Left lobe of liver (tissue), 2 donors: ENCODE measurements at regions not wholly inside any gene's neighbourhood (a gene's known extent, or its start where the extent isn't known, plus 50 kb on each side); places are given as distances from the start of the nearest gene placed in this dataset.
A peak's percentile ranks its signal among the peaks of the same experiment; 100 is the strongest.

Experiments
- ATAC-seq: fragments of 200-7000 bp; cut with Tn5 transposase; one replicate; pipeline ENCODE4 v1.9.1; 2020; ENCODE audit warnings: mild to moderate bottlenecking, moderate library complexity
- DNase-seq: peaks from one replicate; pipeline ENCODE4 v3.0.0-alpha.2; 2020; ENCODE audit warnings: low spot score
- donor health status: DM: no; HTN: no; CAD: no; lungs with moderate emphysema.
- donor health status: DM: no; HTN: yes; CAD: no.

GRCh38 chr7:22676385-22676784 lies 50.6 kb upstream of the IL6 start:
- DNase-seq (no peak), ATAC-seq (no peak)

- no peak for DNase-seq
- ATAC-seq = no peak
Observed at GRCh38 chr7:22675917-22676343, 51.1 kb upstream of the IL6 start.

GRCh38 chr7:22675421-22675820 lies 51.6 kb upstream of the IL6 start:
- ATAC-seq = no peak

GRCh38 chr7:22672846-22673680 lies 53.9 kb upstream of the IL6 start:
- ATAC-seq (no peak), DNase-seq (no peak)

More at GRCh38 chr7:22675421-22675820, 51.6 kb upstream of the IL6 start:
- DNase-seq = no peak

DNA sequence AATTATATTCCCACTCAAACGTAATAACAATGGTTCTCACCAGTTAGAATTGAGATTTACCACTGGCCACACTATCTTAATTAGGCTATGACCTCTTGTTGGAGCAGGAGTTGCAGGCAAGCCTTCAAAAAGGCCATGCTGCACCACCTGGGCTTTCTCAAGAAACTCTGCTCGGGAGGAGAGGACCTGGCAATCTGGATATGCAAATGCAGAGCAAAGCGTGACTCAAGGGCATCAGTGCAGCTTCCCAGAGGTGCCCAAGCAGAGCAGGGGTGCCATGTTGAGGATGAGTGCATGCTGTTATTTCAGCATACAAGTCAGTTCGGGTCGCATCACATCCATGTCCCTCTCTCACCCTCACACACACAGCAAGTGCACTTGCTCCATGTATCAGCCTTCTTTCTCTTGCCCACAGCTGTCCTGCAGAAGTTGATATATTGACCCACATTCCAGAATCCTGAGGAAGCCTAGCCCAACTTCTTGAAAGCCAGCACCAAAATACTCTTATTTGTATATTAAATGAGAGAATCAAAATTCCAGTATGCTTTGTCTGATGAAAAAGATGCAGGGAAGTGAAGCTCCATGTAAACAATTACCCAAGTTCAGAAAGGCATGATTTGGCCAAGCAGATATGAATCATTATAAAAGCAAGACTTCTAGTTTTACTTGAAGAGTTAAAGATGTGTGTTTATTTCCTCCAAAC lies 55.7 kb upstream of the IL6 start:
- no peak for DNase-seq
- ATAC-seq = no peak

- DNase-seq (no peak), ATAC-seq (no peak)
Observed at GRCh38 chr7:22670422-22670815, 56.6 kb upstream of the IL6 start.

GRCh38 chr7:22669692-22670421 lies 57.1 kb upstream of the IL6 start:
- ATAC-seq = no peak
- no peak for DNase-seq

- no peak for ATAC-seq
- no peak for DNase-seq
Observed at GRCh38 chr7:22668971-22669401, 58.0 kb upstream of the IL6 start.

- ATAC-seq = no peak
- DNase-seq = no peak
Observed at GRCh38 chr7:22667562-22668239, 59.3 kb upstream of the IL6 start.

DNA sequence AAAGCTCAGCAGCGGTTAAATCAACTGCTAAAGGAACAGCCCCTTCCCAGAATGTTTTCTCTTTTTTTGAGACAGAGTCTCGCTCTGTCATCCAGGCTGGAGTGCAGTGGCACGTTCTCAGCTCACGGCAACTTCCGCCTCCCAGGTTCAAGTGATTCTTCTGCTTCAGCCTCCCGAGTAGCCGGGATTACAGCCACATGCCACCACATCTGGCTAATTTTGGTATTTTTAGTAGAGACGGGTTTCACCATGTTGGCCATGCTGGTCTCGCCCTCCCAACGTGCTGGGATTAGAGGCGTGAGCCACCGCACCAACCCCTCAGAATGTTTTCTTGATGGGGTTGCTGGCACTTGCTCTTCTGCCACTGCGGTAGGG lies 59.8 kb upstream of the IL6 start:
- ATAC-seq (no peak), DNase-seq (no peak)

DNA sequence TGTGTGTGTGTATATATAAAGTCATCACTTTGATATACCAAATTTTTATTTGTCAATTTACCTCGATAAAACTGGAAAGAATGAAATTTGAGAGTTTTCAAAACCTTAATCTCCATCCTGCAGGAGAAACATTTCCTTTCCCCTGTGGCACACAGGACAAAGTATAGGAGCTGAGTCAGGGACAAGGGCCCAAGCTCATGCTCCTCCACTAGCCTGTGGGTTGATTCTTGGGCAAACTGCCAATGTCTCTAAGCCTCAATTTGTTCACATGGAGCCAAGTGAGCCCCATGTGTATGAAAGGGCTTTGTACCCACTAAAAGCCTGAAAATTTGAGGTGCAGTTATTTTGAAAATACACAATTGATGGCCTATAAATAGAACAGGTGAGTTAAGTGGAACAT lies 60.3 kb upstream of the IL6 start:
- ATAC-seq (no peak), DNase-seq (no peak)

- DNase-seq (no peak), ATAC-seq (no peak)
Observed at GRCh38 chr7:22665923-22666322, 61.1 kb upstream of the IL6 start.

- ATAC-seq = no peak
- DNase-seq = no peak
Observed at GRCh38 chr7:22664988-22665798, 61.8 kb upstream of the IL6 start.

DNA sequence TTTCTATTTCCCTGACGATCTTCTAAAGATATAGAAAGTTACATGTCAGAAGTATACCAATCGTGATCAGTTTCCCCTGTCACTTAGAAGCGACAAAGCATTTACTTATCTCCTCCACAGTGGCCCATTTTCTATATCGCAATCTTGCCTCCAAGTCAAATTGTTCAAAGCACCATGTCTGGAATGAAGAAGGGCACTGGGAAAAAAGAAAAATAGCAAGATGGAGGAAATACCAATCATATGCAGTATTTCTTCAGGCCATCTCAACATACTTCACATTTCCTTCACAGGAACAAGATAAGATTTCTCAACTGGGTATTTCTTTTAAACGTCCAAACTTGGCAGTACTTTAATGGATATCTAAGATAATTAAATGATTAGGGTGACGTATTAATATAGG lies 63.3 kb upstream of the IL6 start:
- ATAC-seq (no peak), DNase-seq (no peak)

GRCh38 chr7:22663357-22663718 lies 63.7 kb upstream of the IL6 start:
- no peak for DNase-seq
- no peak for ATAC-seq

- no peak for ATAC-seq
- DNase-seq = no peak
Observed at GRCh38 chr7:22662556-22663356, 64.2 kb upstream of the IL6 start.

DNA sequence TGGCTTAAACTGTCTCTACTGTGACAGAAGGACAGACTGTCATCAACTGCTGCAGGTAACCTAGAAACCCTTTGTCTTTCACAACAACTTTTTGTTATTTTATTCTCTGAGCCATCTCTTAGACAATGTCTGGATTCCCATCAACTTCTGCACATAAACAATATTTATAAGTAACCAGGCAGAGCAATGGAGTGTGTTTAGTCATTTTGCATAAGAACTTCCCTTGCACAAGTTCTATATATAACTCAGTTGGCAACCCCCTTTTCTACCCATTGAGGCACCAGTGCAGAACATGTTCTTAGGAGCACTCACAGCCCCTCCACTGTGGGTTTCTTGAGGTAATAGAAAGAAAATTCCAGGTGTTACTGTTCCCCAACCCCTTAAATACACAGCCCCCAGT lies 65.0 kb upstream of the IL6 start:
- ATAC-seq (no peak), DNase-seq (no peak)

GRCh38 chr7:22660732-22661131 lies 66.3 kb upstream of the IL6 start:
- DNase-seq (no peak), ATAC-seq (peak; percentile 57)

DNA sequence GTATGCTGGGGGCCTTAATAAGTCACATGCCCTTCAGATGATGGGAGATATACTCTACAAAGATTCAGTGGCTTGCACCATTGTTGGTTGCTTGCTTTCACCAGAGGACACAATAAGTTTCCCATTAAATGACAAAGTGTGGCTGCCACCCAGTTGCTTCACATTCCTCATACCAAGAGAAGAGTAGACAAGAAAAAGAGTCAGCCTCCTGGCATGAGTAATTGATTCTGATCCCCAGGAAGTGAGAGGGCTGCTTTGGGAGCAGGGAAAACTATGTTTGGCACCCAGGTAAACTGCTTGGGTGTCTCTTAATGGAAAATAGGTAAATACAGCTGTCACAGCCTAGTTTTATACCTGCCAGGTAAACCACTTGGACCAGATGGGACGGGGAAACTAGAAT lies 66.7 kb upstream of the IL6 start:
- DNase-seq (no peak), ATAC-seq (no peak)

GRCh38 chr7:22659741-22660140 lies 67.3 kb upstream of the IL6 start:
- no peak for DNase-seq
- ATAC-seq = no peak
